SKM-1 (cell line): ENCODE measurements at regions not wholly inside any gene's neighbourhood (a gene's known extent, or its start where the extent isn't known, plus 50 kb on each side); places are given as distances from the start of the nearest gene placed in this dataset.

Experiments
- DNase-seq: peaks from one replicate; lab custom pipeline; 2025; ENCODE audit not compliant: unreplicated experiment; lab: John Stamatoyannopoulos, UW

GRCh38 chr9:91039125-91039834 is 237.7 kb downstream of the SYK start:
- DNase-seq: no peak

GRCh38 chr9:91039835-91040140 is 238.2 kb downstream of the SYK start:
- DNase-seq: no peak

- DNase-seq: no peak
Measured at GRCh38 chr9:91040371-91041215, 239.0 kb downstream of the SYK start.

- no peak for DNase-seq
Measured at GRCh38 chr9:91042024-91042423, 240.4 kb downstream of the SYK start.

GRCh38 chr9:91042541-91042940 is 240.9 kb downstream of the SYK start:
- no peak for DNase-seq

GRCh38 chr9:91043056-91043810 is 241.6 kb downstream of the SYK start:
- DNase-seq: no peak

- DNase-seq: no peak
Measured at GRCh38 chr9:91043811-91044175, 242.2 kb downstream of the SYK start.

- no peak for DNase-seq
Measured at GRCh38 chr9:91044354-91044753, 242.7 kb downstream of the SYK start.

GRCh38 chr9:91045041-91045440 is 243.4 kb downstream of the SYK start:
- DNase-seq: no peak

GRCh38 chr9:91047529-91047928 is 245.9 kb downstream of the SYK start:
- no peak for DNase-seq

GRCh38 chr9:91047993-91048607 is 246.5 kb downstream of the SYK start:
- DNase-seq: no peak

GRCh38 chr9:91048749-91049148 is 247.1 kb downstream of the SYK start:
- no peak for DNase-seq

- no peak for DNase-seq
Measured at GRCh38 chr9:91053824-91054223, 252.2 kb downstream of the SYK start.

- no peak for DNase-seq
Measured at GRCh38 chr9:91055845-91056244, 254.2 kb downstream of the SYK start.

GRCh38 chr9:91056486-91056885 is 254.9 kb downstream of the SYK start:
- DNase-seq: no peak

- no peak for DNase-seq
Measured at GRCh38 chr9:91056917-91057316, 255.3 kb downstream of the SYK start.

- DNase-seq: no peak
Measured at GRCh38 chr9:91059713-91060112, 258.1 kb downstream of the SYK start.

- DNase-seq: no peak
Measured at GRCh38 chr9:91060520-91061343, 259.1 kb downstream of the SYK start.

- DNase-seq: no peak
Measured at GRCh38 chr9:91061506-91061905, 259.9 kb downstream of the SYK start.

GRCh38 chr9:91062281-91062680 is 260.7 kb downstream of the SYK start:
- no peak for DNase-seq

GRCh38 chr9:91063471-91063870 is 261.9 kb downstream of the SYK start:
- no peak for DNase-seq
